GM18907 (cell line): ENCODE measurements at regions not wholly inside any gene's neighbourhood (a gene's known extent, or its start where the extent isn't known, plus 50 kb on each side); places are given as distances from the start of the nearest gene placed in this dataset.
"Not testable (repeated sequence)": the region's sequence is repeated elsewhere in the genome, so short reads cannot be mapped to it uniquely, and the experiment has no call there.

Experiments used
- ATAC-seq: cut with Tn5 transposase; IDR thresholded peaks from one replicate; pipeline ENCODE4 v1.9.1; 2021; ENCODE audit warnings: mild to moderate bottlenecking, moderate library complexity; ENCODE audit not compliant: unreplicated experiment

DNA sequence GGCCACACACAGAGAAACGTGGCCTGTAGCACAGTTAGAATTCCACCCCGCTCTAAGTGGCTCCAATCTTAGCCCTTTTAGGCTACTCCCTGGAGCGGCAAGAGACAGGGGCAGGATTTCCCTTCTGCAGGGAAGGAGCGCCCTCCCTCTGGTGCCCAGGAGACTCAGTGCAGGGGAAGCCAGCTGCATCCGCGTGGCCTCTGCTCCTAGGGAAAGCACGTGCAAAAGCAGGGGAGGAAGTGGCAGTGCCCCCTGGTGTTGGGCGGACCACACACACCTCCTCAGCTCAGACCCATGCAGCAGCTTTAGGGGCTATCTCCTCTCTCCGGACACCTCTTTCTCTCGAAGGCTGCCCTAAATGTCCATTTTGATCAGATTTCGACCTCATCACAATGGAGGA, 50.0 kb downstream of the SPRING1 start:
- no peak for ATAC-seq

DNA sequence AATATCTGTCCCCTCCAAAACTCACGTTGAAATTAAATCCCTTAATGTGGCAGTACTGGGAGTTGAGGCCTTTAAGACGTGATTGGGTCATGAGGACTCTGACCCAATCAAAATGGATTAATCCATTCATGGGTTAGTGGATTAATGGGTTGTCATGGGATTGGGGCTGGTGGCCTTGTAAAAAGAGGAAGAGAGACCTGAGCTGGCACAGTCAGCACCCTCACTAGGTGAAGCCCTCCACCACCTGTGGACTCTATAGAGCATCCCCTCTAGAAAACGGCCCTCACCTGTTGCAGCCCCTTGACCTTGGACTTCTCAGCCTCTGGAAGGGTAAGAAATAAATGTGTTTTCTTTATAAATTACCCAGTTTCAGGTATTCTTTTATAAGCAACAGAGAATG, 53.0 kb downstream of the SPRING1 start:
- ATAC-seq = no peak

- ATAC-seq = no peak
Observed at GRCh38 chr12:116677202-116677661, 60.6 kb downstream of the SPRING1 start.

DNA sequence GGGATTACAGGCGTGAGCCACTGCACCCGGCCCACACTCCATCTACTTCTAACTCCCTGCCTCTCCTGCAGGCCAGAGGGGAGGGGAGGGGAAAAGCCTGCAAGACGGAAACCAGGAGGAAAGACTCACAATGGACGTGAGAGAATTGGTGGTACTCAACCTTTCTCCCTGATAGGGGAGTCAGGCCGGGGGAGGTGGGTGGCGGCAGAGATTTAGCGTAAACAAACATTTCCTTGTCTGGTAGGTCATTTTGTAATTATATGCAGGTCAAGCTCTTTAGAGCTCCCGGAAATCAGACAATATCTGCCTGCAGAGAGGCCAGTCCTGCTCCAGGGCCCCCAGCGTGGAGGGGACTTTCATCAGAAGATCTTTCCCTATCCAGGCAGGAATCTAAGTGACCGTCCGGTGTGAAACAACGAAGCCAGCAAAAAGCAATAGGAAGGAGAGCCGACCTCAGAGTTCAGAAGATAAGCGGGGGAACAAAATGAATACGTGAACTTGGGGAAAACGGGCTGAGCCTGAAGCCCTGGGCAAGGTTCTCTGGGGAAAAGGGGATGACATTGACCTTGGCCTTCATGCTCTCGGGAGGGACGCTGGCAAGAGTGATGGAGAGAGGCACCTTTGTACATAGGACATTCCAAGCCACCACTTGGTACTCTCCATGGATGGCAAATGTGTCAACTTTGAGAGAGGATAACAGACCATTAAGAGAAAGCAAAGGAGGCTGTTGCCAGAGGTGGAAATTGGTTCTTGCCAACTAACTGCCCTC, 62.3 kb downstream of the SPRING1 start:
- ATAC-seq = no peak

GRCh38 chr12:116674643-116675183, 63.2 kb downstream of the SPRING1 start:
- no peak for ATAC-seq

DNA sequence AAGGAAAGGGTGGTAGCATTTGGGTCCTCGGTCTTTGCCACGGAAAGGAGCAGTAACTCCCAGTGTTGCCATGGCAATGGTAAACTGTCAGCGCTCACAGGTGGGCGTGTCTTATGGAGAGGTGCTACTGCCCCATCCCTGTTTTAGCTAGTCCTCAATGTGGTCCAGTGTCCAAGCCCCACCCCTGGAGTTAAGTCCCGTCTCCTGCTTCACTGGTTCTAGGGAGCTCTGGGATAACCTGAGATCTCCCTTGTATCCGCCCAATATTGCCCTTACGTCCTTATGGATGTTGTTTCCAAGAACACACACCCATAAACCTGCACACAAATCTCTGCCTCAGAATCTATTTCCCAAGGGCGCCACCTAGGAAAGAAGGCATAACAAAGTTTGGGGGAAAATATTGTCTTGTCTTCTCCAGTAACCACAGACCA, 64.2 kb downstream of the SPRING1 start:
- no peak for ATAC-seq

- peak; percentile 77 for ATAC-seq
Observed at GRCh38 chr12:116672842-116673516, 64.9 kb downstream of the SPRING1 start.

- no peak for ATAC-seq
Observed at GRCh38 chr12:116672010-116672409, 65.9 kb downstream of the SPRING1 start.

GRCh38 chr12:116670859-116671258, 67.0 kb downstream of the SPRING1 start:
- ATAC-seq = no peak

GRCh38 chr12:116667752-116668151, 70.1 kb downstream of the SPRING1 start:
- no peak for ATAC-seq

GRCh38 chr12:116666829-116667228, 71.0 kb downstream of the SPRING1 start:
- ATAC-seq = not testable (repeated sequence)

DNA sequence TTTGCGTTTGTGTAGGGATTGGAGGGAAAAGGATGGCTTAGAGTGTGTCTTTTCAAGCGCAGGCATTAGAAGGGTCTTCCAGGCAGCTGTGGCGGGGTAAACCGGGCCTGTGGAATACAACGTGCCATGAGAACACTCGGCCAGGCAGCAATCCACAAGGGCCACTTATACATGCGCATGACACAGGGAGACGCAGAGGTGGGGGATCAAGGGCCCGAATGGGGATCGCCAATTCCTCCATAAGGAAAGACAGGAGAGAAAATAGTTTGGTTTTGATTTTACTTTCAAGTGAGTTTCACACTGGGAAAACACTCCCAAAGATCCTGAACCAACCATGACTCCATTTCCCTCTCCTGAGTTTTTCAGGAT, 71.6 kb downstream of the SPRING1 start:
- ATAC-seq = no peak

GRCh38 chr12:116665666-116666304, 72.1 kb downstream of the SPRING1 start:
- no peak for ATAC-seq

GRCh38 chr12:116664085-116664484, 73.8 kb downstream of the SPRING1 start:
- ATAC-seq = no peak

GRCh38 chr12:116662612-116663144, 75.2 kb downstream of the SPRING1 start:
- no peak for ATAC-seq

DNA sequence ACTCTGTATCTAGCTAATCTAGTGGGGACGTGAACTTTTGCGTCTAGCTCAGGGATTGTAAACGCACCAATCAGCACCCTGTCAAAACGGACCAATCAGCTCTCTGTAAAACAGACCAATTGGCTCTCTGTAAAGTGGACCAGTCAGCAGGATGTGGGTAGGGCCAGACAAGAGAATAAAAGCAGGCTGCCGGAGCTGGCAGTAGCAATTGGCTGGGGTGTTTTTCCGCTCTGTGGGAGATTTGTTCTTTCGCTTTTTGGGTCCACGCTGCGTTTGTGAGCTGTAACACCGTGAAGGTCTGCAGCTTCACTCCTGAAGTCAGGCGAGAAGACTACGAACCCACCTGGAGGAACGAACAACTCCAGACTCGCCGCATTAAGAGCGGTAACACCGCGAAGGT, 76.5 kb downstream of the SPRING1 start:
- ATAC-seq = no peak

DNA sequence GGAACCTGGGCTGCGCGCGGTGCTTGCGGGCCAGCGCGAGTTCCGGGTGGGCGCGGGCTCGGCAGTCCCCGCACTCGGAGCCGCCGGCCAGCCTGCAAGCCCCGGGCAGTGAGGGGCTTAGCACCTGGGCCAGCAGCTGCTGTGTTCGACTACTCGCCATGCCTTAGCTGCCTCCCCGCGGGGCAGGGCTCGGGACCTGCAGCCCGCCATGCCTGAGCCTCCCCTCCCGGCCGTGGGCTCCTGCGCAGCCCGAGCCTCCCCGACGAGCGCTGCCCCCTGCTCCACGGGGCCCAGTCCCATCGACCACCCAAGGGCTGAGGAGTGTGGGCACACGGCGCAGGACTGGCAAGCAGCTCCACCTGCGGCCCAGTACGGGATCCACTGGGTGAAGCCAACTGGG, 77.1 kb downstream of the SPRING1 start:
- ATAC-seq = not testable (repeated sequence)

DNA sequence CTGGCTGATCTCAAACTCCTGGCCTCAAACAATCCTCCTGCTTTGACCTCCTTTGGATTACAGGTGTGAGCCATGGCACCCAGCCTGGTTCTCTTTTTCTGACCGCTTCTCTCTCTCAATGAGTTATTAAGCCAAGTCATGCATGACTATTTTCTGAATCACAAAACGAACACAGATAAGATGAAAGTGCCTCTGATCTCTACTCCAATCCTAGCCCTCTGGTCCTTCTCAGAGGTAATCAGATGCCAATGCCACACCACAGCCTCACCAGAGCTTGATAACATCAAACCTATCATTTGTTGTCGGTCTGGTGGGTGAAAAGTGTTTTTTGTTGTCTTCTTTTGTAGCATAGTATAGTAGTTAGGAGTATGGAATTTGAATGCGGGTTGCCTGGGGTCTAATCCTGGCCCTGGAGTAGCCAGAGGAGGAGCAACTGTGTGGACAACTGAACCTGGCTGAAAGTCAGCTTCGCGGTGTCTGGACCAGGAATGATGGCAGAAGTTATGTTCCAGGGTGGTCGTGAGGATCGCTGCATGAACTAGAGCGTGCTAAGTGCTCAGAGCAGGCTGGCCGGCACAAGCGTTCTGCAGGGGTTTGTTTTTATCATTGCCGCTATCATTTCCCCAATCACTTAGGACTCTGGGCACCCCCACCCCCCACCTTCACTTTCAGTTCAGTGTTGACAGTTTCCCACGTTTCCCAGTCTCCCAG, 77.9 kb downstream of the SPRING1 start:
- ATAC-seq = no peak

GRCh38 chr12:116657921-116658495, 79.9 kb downstream of the SPRING1 start:
- no peak for ATAC-seq

- no peak for ATAC-seq
Observed at GRCh38 chr12:116656306-116656705, 81.6 kb downstream of the SPRING1 start.
